ENCODE measurements at regions not wholly inside any gene's neighbourhood (a gene's known extent, or its start where the extent isn't known, plus 50 kb on each side); places are given as distances from the start of the nearest gene placed in this dataset.

DNA sequence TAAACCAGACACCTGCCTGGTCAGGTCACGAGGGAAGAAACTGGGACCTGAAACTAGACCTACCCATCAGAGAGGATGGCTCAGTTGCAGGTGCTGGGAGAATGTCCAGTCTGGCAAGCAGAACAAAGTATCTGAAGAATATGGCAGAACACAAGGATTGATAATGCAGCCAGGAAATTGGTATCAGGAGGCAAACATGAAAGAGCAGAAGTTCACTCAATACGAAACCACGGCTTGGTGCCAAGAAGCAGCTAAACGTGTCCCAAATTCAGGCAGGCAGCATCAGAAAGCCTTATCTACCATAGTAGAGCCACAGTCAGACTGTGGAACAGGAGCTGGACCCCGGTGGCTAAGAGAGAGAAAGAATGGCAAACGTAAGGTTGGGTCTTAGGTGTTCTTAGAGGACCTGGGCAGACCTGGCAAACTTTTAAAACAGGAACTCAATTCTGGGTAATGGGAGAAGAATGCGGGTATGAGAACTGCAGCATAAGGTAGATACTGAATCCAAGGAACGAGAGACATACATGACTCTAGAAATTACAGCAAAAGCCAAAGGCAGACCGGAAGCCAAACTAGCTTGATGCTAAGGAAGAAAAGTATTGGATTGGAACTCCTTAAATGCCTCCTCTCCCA is 169.0 kb upstream of the NECTIN3 start:
- DNase-seq (ENCODE audit: low read depth): no peak
- TF ChIP-seq, protein P1, sequence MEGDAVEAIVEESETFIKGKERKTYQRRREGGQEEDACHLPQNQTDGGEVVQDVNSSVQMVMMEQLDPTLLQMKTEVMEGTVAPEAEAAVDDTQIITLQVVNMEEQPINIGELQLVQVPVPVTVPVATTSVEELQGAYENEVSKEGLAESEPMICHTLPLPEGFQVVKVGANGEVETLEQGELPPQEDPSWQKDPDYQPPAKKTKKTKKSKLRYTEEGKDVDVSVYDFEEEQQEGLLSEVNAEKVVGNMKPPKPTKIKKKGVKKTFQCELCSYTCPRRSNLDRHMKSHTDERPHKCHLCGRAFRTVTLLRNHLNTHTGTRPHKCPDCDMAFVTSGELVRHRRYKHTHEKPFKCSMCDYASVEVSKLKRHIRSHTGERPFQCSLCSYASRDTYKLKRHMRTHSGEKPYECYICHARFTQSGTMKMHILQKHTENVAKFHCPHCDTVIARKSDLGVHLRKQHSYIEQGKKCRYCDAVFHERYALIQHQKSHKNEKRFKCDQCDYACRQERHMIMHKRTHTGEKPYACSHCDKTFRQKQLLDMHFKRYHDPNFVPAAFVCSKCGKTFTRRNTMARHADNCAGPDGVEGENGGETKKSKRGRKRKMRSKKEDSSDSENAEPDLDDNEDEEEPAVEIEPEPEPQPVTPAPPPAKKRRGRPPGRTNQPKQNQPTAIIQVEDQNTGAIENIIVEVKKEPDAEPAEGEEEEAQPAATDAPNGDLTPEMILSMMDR (conservative IDR thresholded peaks at IDR 0.05; ENCODE audit: low read length): no peak
- H3K4me3 ChIP-seq (ENCODE audit: low read length): no peak overlapping the region

DNA sequence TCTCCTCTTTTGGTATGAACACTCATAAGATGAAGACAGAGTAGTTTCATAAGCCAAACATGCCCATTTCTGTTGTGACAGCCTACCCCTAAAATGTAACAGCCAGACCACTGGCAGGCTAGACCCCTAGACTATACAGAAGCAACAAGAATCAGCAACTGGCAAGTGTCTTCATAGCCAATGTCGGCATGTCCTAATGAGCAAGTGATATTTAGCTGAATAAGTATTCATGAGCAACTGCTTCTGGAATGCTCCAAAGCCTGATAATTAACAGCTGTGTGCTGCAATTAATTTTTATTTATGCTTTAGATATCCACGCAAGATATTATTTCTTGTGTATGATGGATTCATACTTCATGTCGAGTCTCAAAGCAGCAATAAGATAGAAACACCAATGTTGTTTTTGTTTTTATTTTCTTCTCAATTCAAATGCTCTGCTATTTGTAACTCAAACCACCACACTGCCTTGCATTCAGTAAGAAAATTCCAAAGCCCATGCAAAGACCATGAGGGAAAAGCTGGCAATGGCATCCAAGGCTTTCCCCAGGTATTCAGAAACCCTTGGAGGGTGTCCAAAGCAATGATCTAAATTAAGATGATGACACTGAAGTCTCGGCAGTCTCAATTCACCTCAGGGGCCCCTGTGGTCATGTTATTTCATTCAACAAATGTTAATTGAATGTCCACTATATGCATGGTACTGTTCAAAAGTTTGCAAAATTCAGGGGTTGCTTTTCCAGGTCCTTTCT is 167.7 kb upstream of the NECTIN3 start:
- peak; percentile 17 for DNase-seq (ENCODE audit: low read depth)
- H3K4me3 ChIP-seq (ENCODE audit: low read length): no peak overlapping the region
- TF ChIP-seq, protein P1 (conservative IDR thresholded peaks at IDR 0.05; ENCODE audit: low read length): no peak

DNA sequence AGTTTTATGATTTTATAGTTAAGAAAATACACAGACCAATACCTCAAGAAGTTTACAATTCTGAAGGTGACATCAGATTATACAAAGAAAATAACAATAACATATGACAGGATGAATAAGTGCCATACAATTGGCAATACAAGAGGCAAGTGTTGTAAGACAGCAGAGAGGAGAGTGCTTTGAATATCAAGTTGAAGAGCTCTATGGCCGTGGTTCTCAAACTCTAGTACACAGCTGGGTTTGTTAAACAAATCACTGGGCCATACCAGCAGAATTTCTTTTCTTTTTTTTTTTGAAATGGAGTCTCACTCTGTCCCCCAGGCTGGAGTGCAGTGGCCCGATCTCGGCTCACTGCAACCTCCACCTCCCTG is 167.1 kb upstream of the NECTIN3 start:
- no peak for DNase-seq (ENCODE audit: low read depth)
- no peak overlapping the region for H3K4me3 ChIP-seq (ENCODE audit: low read length)
- TF ChIP-seq, protein P1 (conservative IDR thresholded peaks at IDR 0.05; ENCODE audit: low read length): no peak

DNA sequence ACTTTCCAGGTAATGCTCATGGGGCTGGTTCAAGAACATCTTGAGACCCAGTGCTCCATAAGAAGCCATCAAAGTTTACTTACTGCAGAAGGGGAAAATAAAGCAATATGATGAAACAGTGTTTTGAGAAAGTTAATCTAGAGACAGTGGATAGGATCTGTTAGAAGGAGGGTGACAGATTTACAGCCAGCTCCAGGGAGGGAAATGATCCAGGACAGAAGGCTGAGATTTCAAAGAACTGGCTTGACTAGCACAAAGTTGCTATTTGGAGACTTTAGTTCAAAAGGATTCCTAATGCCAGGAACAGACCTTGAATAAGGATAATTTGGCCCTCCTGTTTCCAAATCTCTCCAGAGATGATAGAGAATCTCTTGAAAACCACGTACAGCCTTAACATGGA is 166.5 kb upstream of the NECTIN3 start:
- no peak for DNase-seq (ENCODE audit: low read depth)
- no peak overlapping the region for H3K4me3 ChIP-seq (ENCODE audit: low read length)
- TF ChIP-seq, protein P1 (conservative IDR thresholded peaks at IDR 0.05; ENCODE audit: low read length): no peak

DNA sequence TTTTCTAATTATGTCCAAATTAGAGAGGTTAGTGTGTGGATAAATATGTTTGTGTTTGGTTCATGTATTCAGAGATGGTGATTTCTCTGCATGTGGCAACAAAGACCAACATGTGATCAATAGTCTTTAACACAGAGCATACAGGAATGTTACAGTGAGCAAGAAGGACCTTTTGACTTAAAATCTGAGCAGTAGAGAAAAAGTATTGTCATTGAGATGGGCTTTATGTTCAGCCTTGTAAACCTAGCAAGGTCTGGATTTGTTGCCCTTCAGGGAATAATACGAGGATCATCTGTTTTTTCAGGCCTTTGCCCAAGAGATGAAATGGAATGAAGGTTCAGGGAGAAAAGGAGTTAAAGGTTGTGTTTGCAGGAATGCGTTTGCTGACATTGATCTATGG is 161.8 kb upstream of the NECTIN3 start:
- DNase-seq (ENCODE audit: low read depth): no peak
- TF ChIP-seq, protein P1 (conservative IDR thresholded peaks at IDR 0.05; ENCODE audit: low read length): no peak

DNA sequence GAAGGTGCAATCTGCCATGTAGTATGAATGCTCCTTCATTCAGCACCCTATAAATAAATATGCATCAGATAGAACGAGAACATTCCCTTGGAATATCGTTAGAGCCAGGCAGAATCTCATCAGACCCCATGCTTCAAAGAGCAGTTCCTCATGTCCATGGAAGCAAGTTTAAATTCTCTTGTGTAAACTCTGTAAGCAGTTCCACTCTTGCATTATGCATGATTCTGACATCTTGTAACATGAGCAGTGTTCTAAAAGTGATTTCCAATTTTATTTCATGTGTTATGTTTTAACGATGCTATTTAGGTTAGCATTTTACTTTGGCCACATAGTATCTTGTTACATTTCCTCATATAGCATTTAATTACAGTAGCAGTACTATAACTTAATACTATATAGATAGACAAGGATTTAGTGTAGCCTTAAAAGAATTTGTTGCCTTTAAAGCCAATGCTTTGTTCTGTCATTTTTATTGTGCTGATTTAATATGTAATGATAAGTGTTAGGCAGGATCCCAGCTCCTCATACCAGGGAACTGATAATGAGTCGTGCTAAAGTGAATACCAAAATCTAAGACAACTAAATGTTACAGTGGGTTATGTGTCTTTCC is 161.2 kb upstream of the NECTIN3 start:
- no peak overlapping the region for H3K4me3 ChIP-seq (ENCODE audit: low read length)
- TF ChIP-seq, protein P1 (conservative IDR thresholded peaks at IDR 0.05; ENCODE audit: low read length): no peak
- no peak for DNase-seq (ENCODE audit: low read depth)

More for the DNA sequence above, 161.8 kb upstream of the NECTIN3 start:
- no peak overlapping the region for H3K4me3 ChIP-seq (ENCODE audit: low read length)

DNA sequence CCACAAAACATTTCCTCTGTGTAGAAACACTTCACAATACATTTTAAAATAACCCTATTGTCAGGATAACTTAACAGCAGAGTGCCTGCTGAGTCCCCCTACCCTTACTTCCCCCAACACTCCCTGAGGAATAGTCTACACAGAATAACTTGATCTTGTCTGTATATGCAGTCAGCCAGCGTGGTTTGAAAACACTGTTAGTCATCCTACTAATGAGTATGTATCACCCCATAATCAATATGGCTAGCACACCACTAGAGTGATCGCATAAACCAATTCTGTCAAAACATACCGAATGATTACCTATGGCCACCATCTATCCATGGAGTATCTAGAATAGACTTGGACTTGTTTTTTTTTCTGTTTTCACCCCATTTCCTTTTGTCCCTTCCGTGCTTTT is 152.7 kb upstream of the NECTIN3 start:
- no peak for DNase-seq (ENCODE audit: low read depth)
- TF ChIP-seq, protein P1 (conservative IDR thresholded peaks at IDR 0.05; ENCODE audit: low read length): no peak
- no peak overlapping the region for H3K4me3 ChIP-seq (ENCODE audit: low read length)
